Esophagus squamous epithelium (tissue), 4 donors: ENCODE measurements at regions not wholly inside any gene's neighbourhood (a gene's known extent, or its start where the extent isn't known, plus 50 kb on each side); places are given as distances from the start of the nearest gene placed in this dataset.

Source experiments
- CTCF ChIP-seq, 6 experiments: fragments of 450-650 bp in 4 of 6; fragments of 200-600 bp in 2 of 6; sonication (generic) in 2 of 6; IDR thresholded peaks; one replicate each; pipeline ENCODE4 v1.5.1; 2016 to 2019; ENCODE audit warnings: antibody characterized with exemption in 6 of 6, mild to moderate bottlenecking in 4 of 6, moderate library complexity in 4 of 6
- POLR2A ChIP-seq, 4 donors: fragments of 450-650 bp; IDR thresholded peaks; one replicate each; pipeline ENCODE4 v1.6.1; 2017; ENCODE audit warnings: antibody characterized with exemption in 4 of 4, mild to moderate bottlenecking in 4 of 4, moderate library complexity in 3 of 4

GRCh38 chr6:119476024-119476423, 126.5 kb upstream of the MAN1A1 start:
- no peak for TF ChIP-seq CTCF (IDR thresholded peaks at IDR 0.05)
- TF ChIP-seq POLR2A (IDR thresholded peaks at IDR 0.05): no peak
